Esophagus mucosa (tissue), 1 donor: ENCODE measurements at regions not wholly inside any gene's neighbourhood (a gene's known extent, or its start where the extent isn't known, plus 50 kb on each side); places are given as distances from the start of the nearest gene placed in this dataset.
"Not testable (repeated sequence)": the region's sequence is repeated elsewhere in the genome, so short reads cannot be mapped to it uniquely, and the experiment has no call there.

Source experiments
- ATAC-seq: fragments of 200-7000 bp; cut with Tn5 transposase; one replicate; pipeline ENCODE4 v1.9.1; 2020
- donor health status: DM: yes; HTN: yes; CAD: no.

GRCh38 chr9:25449503-25449902 is 228.7 kb downstream of the TUSC1 start:
- no peak for ATAC-seq

- ATAC-seq = not testable (repeated sequence)
Observed at GRCh38 chr9:25445721-25446120, 232.5 kb downstream of the TUSC1 start.

GRCh38 chr9:25442526-25442925 is 235.7 kb downstream of the TUSC1 start:
- no peak for ATAC-seq

GRCh38 chr9:25427898-25428297 is 250.3 kb downstream of the TUSC1 start:
- no peak for ATAC-seq

GRCh38 chr9:25427290-25427689 is 251.0 kb downstream of the TUSC1 start:
- ATAC-seq = no peak

- ATAC-seq = no peak
Observed at GRCh38 chr9:25421560-25421959, 256.7 kb downstream of the TUSC1 start.

- no peak for ATAC-seq
Observed at GRCh38 chr9:25418974-25419373, 259.3 kb downstream of the TUSC1 start.

- no peak for ATAC-seq
Observed at GRCh38 chr9:25415718-25416117, 262.5 kb downstream of the TUSC1 start.

GRCh38 chr9:25412646-25413045 is 265.6 kb downstream of the TUSC1 start:
- no peak for ATAC-seq

- no peak for ATAC-seq
Observed at GRCh38 chr9:25397746-25398145, 280.5 kb downstream of the TUSC1 start.

GRCh38 chr9:25396828-25397227 is 281.4 kb downstream of the TUSC1 start:
- no peak for ATAC-seq

- no peak for ATAC-seq
Observed at GRCh38 chr9:25381141-25381540, 297.1 kb downstream of the TUSC1 start.

GRCh38 chr9:25377039-25377438 is 301.2 kb downstream of the TUSC1 start:
- no peak for ATAC-seq

GRCh38 chr9:25374281-25374680 is 304.0 kb downstream of the TUSC1 start:
- ATAC-seq = no peak

- ATAC-seq = no peak
Observed at GRCh38 chr9:25366906-25367305, 311.3 kb downstream of the TUSC1 start.

- ATAC-seq = no peak
Observed at GRCh38 chr9:25353783-25354182, 324.5 kb downstream of the TUSC1 start.

- ATAC-seq = no peak
Observed at GRCh38 chr9:25350011-25350410, 328.2 kb downstream of the TUSC1 start.

- ATAC-seq = no peak
Observed at GRCh38 chr9:25322142-25322541, 356.1 kb downstream of the TUSC1 start.

- ATAC-seq = no peak
Observed at GRCh38 chr9:25310961-25311360, 367.3 kb downstream of the TUSC1 start.

- ATAC-seq = no peak
Observed at GRCh38 chr9:25308549-25308948, 369.7 kb downstream of the TUSC1 start.

- ATAC-seq = no peak
Observed at GRCh38 chr9:25302601-25303000, 375.6 kb downstream of the TUSC1 start.

GRCh38 chr9:25288195-25288594 is 390.0 kb downstream of the TUSC1 start:
- not testable (repeated sequence) for ATAC-seq

- no peak for ATAC-seq
Observed at GRCh38 chr9:25284365-25284764, 393.9 kb downstream of the TUSC1 start.

GRCh38 chr9:25282946-25283345 is 395.3 kb downstream of the TUSC1 start:
- no peak for ATAC-seq

GRCh38 chr9:25261445-25261844 is 416.8 kb downstream of the TUSC1 start:
- no peak for ATAC-seq

- ATAC-seq = no peak
Observed at GRCh38 chr9:25260046-25260445, 418.2 kb downstream of the TUSC1 start.
